ENCODE measurements at regions not wholly inside any gene's neighbourhood (a gene's known extent, or its start where the extent isn't known, plus 50 kb on each side); places are given as distances from the start of the nearest gene placed in this dataset.

DNA sequence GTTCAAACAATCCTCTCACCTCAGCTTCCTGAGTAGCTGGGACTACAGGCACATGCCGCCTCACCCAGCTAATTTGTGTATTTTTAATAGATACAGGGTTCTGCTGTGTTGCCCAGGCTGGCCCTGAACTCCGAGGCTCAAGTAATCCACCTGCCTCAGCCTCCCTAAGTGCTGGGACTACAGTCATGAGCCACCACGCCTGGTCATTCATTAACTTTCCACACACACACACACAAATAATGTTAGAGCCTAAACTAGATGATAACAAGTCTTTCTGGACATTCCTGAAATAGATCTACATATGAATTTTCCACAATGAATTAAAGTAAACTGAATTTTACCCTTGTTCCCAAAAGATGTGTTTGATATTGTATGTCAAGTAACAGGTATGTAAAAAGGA, 776.0 kb downstream of the GALC start:
- H3K4me3 ChIP-seq (ENCODE audit: low read length) = no peak overlapping the region
- TF ChIP-seq, protein P1, sequence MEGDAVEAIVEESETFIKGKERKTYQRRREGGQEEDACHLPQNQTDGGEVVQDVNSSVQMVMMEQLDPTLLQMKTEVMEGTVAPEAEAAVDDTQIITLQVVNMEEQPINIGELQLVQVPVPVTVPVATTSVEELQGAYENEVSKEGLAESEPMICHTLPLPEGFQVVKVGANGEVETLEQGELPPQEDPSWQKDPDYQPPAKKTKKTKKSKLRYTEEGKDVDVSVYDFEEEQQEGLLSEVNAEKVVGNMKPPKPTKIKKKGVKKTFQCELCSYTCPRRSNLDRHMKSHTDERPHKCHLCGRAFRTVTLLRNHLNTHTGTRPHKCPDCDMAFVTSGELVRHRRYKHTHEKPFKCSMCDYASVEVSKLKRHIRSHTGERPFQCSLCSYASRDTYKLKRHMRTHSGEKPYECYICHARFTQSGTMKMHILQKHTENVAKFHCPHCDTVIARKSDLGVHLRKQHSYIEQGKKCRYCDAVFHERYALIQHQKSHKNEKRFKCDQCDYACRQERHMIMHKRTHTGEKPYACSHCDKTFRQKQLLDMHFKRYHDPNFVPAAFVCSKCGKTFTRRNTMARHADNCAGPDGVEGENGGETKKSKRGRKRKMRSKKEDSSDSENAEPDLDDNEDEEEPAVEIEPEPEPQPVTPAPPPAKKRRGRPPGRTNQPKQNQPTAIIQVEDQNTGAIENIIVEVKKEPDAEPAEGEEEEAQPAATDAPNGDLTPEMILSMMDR (conservative IDR thresholded peaks at IDR 0.05; ENCODE audit: low read depth, low read length) = no peak
- DNase-seq (ENCODE audit: low read depth) = no peak

DNA sequence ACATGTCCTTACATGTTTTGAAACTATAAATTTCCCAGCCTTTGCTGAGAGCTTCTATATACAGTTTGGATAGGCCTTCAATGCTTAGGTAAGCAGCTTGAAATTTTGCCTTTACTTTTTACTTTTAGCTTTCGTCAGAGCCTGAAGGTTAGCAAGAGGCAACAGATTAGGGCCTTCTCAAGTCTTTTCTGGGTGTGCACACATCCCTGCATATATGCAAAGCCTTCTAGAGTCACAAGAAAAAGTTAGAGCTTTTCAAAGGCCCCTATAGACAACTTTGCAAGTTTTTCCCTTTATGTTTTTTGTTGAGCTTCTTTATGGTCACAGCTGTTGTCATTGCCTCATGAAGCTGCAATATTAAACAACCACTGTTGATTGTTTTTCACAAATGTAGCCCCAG, 778.4 kb downstream of the GALC start:
- TF ChIP-seq, protein P1 (conservative IDR thresholded peaks at IDR 0.05; ENCODE audit: low read depth, low read length) = no peak
- H3K4me3 ChIP-seq (ENCODE audit: low read length) = no peak overlapping the region
- DNase-seq (ENCODE audit: low read depth) = no peak

DNA sequence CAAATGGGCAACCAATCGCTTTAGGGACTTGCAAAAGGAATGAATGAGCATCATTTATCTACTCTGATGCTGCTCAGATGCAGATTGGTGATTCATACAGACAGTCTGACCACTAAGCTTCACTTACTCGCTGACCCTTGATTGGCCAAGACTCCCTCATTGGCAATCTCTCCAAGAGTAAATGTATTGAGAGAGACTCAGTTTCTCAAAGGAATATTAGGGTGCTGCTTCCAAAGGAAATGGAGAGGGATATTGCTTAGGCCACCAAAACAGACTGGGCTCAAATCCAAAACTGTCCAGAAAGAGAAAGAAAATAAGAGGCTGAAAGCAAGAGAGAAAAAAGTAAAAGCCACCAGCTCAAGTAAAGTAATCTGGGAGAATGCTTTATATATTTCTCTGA, 785.2 kb downstream of the GALC start:
- TF ChIP-seq, protein P1 (conservative IDR thresholded peaks at IDR 0.05; ENCODE audit: low read depth, low read length) = no peak
- DNase-seq (ENCODE audit: low read depth) = no peak
- no peak overlapping the region for H3K4me3 ChIP-seq (ENCODE audit: low read length)

DNA sequence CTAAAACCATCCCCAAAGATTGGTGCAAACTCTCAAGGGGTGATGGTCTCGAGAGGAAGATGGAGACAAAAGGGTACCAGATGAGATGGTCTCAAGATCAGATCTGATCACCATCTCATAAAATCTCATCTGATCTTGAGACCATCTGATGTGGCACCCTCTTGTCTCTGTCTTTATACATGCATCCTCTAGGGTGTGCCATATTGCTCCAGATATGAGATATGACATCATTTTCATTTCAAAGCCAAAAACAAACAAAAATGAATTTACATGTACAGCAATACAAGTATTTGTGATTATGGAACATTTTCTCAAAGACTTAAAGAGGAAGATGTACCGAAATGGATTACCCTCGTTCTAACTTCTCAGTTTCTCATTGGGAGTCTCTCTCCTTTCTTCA, 787.2 kb downstream of the GALC start:
- H3K4me3 ChIP-seq (ENCODE audit: low read length) = no peak overlapping the region
- no peak for DNase-seq (ENCODE audit: low read depth)
- TF ChIP-seq, protein P1 (conservative IDR thresholded peaks at IDR 0.05; ENCODE audit: low read depth, low read length) = no peak

DNA sequence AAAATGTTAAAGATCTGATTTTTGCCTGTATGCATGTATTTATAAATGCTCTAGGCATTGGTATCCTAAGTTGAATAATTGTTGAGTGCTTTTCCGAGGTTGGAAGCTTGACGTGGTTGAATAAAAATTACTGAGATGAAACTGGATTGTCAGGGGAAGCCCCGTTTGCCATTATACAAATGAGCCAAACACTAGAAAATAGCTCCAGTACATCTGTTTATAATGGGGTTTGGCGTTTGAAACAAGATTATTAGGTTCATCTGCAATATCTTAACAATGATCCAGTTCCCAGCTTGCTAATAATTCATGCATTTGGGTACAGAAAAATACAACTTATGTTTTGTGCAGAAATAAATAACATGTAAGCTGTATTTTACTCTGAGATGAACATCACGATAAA, 789.6 kb downstream of the GALC start:
- DNase-seq (ENCODE audit: low read depth) = no peak
- no peak overlapping the region for H3K4me3 ChIP-seq (ENCODE audit: low read length)
- TF ChIP-seq, protein P1 (conservative IDR thresholded peaks at IDR 0.05; ENCODE audit: low read depth, low read length) = no peak

DNA sequence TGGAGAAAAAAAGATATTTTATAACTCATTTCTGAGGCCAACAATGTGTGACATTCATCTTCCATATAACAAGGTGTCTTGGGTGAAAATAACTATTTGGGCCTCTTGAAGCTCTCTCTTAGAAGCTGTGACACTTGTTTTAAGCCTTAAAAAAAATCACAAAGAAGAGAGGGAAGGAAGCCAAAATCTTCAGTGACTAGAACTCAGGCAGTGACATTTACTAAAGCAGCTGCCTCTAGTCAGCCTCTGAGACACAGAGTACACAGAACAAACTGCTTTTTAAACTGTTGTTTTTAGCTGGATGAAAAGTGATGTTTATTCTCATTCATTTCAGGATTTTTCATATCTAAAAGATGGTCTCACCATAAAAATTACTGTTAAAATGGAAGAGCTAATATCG, 793.6 kb downstream of the GALC start:
- TF ChIP-seq, protein P1 (conservative IDR thresholded peaks at IDR 0.05; ENCODE audit: low read depth, low read length) = no peak
- no peak for DNase-seq (ENCODE audit: low read depth)
- no peak overlapping the region for H3K4me3 ChIP-seq (ENCODE audit: low read length)

DNA sequence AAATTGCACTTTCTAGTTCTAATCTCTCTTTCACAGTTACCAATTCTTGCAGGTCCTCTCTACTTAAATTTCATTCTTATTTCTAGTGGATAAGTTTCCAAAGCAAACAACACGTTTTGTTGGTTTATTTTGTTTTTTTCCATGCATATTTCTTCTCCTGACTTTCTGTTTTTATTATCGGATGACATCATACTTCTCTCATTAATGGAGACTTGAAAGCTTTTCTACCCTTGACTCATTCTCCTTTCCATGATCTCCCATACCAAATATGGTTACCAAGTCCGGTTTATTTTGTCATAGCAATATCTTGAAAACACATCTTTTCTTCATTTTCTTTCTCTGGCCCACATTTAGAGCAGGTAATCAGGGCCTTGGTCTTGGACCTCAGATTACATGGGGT, 796.5 kb downstream of the GALC start:
- no peak overlapping the region for H3K4me3 ChIP-seq (ENCODE audit: low read length)
- TF ChIP-seq, protein P1 (conservative IDR thresholded peaks at IDR 0.05; ENCODE audit: low read depth, low read length) = no peak
- DNase-seq (ENCODE audit: low read depth) = no peak
